ENCODE measurements at regions not wholly inside any gene's neighbourhood (a gene's known extent, or its start where the extent isn't known, plus 50 kb on each side); places are given as distances from the start of the nearest gene placed in this dataset.

DNA sequence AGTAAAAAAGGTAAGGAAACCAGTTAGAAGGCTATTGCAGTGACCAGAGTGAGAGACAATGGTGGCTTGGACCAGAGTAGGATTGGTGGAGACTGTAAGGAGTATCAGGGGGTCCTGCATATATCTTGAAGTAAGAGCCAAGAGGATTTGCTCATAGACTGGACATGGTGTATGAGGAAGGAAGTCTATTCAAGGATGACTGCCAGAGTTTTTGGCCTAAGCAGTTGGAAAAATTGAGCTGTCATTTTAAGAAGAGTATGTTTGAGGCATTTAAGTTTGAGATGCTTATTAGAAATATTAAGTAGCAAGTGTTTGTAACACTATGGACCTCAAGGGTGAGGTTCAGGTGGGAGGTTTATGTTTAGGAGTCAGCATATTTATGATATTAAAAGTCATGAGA lies 596.6 kb downstream of the METTL15 start:
- no peak for DNase-seq

DNA sequence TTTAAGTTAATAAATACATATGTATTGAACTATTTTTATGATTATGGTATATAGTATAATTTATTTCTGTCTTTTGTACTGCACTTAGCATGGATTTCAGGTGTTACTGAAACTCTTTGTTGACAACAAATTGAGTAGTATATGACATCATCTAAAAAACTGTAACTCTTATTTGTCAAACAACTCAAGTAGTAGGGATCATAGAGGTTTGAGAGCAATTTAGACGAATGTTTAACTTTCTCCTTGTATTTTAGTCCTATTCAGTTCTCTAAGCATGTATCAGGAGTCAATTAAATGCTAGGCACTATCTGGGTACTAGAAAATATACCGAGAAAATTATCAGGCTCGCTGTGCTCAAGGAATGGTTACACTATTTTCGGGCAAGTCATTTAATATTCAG lies 595.2 kb downstream of the METTL15 start:
- no peak for DNase-seq

DNA sequence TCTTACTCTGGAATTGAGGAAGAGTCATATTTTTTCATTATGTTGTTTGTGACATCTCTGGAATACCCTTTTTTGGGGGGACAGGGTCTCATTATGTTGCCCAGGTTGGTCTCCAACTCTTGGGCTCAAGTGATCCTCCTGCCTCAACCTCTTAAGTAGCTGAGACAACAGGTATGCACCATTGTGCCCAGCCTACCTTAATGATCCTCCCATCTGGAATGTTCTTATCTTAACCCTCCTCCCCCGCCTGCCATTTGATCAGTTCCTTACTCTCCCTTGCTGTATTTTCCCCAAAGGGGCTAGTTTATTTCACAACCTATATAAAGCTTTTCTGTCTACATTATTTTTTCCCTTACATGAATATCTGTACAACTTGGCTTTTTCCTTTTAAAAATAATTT lies 594.7 kb downstream of the METTL15 start:
- DNase-seq, result peak in 1 of 2 experiments; percentile 49

DNA sequence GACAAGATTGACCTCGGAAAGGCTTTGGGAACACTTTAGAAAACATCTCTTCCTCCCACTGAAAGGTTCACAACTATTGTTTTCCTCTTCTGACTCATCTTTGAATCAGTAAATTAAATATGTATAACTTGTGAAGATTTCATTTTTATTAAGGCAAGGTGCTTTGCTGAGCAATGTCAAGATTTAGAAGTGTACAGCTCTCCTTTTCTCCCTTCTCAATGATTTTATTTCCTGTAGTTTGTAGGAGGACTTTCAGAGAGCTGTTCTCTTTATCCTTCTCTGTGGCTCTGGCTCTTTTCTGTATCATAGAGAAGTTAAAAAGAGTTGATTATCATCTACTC lies 594.2 kb downstream of the METTL15 start:
- DNase-seq, result no peak

DNA sequence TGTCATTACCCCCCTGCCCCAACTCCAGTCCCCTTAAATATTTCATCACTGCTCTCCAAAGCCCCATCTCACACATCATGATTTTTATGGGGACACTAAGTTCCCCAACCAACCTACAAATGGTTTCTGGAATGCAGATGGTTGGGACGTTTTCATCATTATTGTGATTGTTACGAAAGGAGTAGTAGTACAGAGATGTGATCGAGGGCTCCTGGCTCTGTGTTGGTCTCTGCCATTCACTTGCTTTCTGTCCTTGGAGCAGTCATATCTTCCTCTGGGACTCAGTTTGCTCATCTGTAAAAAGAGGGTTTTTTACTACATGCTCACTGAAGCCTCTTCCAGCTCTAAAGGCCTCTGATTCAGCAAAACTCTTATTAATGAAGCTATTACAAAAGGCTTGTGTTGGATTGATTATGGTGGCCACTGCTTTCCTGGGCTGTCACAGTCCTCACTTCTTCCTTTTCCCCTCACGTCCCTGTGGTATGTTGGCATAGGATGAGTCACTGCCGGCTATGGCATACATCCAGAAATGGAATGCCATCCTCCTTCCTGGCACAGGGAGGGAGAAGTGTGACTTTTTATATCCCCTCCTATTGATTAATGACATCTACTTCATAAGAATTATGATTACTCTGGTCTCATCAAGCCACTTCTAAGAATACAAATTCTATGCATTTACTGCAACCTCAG lies 593.7 kb downstream of the METTL15 start:
- DNase-seq, result peak; percentile 70 to 91

DNA sequence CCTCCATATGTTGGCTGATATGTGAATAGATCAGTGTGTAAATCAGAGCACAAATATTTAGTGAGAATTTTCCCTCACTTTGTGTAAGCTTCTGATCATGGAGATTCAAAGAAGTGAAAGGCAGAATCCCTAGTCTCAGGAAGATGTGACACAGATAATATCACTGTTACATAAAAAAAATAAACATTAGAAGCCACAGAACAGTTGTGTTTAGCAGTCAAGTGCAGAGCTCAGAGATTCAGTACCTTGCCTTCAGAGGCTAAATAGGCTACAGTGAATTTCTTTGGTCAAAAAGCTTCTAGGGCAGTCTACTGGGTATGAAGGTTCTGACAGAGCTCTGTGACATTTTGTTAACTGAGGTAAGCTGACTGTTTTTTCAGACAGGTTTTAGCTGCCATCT lies 591.5 kb downstream of the METTL15 start:
- DNase-seq, result no peak

DNA sequence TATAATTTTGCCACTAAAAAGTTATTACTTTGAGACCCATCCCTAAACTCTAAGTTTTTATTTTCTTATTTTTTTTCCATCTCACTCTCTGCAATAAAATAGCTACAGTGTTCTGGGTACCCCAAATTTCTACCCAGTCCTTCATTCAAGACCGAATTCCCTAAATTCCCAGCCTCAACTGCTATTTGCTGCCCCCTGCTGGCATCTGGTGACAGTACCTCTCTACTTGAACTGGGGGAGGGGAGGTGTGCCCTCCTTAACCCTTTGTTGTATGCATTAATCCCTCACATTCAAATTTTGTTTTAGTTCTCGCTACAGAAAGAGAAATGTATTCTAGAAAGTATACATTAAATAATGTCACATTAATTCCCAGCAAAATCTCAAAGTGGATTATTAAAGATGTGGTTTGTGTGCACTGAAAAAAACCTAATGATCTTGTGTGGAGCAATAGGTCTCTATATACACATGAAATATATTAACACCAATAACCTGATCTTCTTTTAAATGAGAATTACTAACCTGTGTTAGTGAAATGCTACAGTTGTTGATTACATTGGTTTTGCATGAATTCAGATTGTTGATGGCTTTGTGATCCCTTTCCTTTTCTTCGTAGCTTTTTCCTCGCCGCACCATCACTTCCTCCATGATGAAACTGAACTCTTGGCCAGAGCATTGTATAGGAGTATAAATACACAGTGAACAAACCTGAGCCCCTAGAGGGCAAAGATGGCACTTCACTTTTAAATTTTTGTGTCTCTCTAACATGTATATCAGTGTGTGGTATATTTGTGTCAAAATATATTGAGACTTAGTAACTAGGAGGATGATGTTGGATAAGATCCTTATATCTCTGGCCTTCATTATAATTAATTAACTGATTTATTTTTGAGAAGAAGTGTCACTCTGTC lies 590.0 kb downstream of the METTL15 start:
- peak in 1 of 2 experiments; percentile 47 for DNase-seq

DNA sequence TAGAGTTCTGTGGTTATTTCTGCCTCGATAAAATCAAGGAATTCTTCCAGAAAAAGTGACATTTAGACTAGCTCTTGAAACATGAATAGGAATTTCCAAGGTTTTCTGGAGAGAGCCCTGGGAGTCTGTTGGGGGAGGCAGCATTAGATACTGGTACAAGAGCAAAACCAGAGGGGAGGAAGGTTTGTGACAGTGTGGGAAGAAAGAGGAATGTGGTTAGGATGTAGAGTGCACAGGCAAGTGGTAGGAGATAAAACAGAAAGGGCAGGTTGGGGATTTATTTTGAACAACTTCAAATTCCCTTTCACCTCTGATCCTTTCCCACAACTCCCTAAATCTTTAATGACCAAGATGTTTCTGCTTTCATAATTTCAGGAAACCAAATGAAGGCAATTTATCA lies 588.4 kb downstream of the METTL15 start:
- DNase-seq, result no peak

DNA sequence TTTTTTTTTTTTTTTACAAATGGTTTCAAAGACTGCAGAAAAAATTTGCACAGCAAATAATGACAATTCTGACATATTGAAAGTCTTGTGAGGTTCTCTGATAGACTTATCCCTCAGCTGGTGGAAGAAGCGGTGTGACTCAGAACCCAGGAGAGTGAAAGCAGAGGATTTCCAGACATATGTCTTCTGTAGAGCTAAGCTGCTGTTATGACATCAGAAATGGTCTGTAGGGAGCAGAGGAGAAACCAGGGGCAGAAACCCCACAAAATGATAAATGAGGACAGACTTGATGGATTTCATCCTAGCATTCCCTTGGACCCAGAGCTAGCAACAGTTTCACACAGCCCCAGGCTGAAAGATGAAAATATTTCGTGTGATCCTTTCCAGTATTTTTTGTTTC lies 582.6 kb downstream of the METTL15 start:
- DNase-seq, result no peak

DNA sequence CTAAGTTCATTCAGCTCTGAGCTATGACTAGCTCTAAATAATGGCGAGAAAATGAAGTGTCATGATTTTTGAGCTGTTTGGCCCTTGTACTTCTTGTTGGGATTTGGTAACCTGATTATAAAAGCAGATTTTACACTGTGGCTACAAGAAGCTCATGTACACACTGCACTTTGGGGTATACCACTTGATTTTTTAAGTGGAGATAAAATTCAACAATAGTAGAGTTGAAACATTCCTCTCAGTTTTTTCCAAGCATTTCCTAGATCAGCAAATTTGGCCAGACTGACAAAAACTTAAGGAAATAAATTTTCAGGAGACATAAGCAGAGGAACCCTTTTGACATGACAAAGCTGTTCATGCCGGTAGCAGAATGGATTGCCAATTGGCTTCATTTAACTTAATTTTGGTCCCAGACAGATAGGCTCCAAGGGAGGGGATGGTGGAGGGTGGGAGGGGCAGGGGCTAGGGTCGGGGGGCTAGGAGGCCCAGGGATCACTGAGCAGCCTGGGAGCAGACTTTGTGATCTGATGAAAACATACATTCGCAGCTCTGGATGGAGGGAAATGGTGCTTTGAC lies 575.9 kb downstream of the METTL15 start:
- DNase-seq, result no peak

DNA sequence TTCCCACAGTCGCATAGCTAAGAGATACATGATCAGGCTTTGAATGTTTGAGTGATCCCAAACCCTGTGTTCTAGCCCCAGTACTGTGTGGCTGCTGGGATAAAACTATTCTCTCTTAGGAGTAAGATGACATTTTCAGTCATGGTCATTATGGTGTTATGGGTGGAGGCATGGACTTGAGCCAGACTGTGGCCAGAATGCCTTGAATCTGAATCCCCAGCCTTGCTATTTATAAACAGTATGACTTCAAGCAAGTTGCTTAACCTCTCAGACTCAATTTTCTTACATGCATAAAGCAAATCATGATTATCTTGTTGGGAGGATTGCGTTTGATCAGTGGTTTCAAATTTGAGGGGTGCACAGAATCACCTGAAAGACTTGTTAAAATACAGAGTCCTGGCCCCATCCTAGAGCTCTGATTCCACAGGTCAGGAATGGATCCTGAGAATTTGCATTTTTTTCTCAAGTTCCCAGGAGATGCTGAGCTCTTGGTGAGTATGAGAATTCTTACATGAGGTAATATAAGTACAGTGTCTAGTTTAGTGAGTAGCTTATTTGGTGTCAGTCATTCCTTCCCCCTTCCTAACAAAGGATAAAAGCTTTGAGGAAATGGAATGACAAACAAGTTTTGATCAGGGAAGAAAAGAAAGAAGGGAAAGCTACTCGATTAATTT lies 571.7 kb downstream of the METTL15 start:
- no peak for DNase-seq

DNA sequence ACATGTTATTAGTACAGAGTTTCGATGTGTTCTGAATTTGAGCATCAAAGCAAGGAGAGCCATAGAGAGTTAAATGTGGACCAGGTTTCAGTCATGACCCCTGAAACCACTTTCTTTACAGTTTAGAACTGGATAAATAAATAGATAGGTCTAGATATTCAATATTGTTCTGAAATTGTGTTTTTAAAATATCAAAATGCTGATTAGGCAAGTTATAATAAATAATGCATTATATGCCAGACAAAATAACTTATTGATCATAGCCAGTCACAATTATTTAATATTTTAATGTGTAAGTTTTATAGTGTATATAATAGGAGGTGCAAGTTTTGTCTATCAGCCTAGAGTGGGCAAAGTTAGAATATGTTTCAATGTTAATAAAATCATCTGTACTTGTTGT lies 569.5 kb downstream of the METTL15 start:
- no peak for DNase-seq

DNA sequence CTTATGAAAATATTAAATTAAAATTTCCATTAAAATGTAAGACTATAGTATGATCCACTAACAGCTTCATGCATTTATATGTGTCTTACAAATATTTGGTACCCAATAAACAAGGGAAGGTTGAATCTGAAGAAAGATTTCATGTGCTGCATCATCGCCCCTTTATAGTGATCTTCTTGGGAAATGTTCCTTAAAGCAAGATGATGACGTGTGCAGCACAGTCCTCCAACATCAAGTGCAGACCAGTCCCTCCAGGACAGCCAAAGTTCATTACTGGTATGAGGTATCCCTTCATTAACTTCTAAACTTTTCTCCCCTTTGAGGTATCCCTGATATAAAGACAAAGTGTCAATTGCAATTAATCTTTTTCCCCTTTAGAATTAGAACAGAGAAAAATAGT lies 567.0 kb downstream of the METTL15 start:
- DNase-seq, result no peak

DNA sequence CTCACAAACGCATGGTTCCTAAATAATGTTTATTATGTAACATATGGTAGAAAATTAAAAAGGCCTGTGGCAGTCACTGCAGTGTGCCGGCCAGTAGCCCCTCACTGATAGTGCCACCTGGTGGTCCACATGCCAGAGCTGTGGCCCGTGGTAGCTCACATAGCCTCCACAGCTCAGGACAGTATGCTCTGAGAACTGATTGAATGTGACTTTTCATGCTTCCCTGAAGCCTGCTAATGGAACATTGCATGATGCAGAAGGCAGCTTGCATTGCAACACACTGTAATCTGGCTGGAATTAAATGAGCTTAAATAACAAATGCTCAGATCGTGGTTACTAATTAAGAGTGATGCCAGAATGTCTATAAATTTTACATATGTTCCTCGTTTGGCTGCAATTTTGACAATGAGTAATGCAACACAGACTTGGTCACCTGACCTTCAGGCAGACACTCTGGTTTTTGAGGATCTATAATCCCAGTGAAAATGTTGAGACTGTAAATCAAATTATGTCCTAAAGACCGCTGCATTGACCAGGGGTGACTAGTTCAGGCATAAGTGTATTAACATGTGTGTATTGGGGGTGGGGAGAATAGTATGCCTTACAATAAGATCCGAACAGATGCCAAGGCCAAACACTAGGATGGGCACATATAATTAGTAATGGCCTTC lies 566.4 kb downstream of the METTL15 start:
- DNase-seq, result no peak

DNA sequence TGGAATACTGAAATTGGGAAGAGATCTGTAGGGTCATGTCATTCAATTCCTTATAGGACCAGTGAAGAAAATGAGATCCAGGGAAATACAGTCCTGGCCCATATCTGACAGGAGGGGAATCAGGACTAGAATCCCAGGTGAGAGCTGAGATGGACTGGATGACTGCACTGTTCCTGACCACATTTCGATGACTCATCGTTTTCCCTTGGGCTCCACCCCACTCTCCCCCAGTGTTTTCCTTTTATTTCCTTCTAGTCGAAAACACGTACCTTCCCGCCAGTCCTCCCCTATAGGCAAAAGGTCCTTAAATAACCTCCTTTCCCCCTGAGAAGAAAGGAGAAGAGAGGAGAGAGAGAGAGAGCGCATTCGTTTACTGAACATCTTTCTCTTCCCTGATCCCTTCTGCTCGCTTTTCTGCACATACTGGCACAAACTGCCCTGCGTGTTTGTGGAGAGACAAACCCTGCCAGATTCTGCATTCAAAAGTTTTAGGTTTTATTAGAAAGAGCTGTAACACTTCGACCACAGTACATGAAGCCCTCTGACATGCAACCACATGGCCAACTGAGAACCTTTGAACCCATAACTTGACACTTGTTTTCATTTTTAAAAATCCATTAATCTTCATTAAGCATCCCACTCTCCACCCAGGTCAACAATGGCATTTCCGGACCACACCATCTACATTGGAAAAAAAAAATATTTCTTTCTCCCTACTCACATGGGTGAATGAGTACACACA lies 565.7 kb downstream of the METTL15 start:
- no peak for DNase-seq

DNA sequence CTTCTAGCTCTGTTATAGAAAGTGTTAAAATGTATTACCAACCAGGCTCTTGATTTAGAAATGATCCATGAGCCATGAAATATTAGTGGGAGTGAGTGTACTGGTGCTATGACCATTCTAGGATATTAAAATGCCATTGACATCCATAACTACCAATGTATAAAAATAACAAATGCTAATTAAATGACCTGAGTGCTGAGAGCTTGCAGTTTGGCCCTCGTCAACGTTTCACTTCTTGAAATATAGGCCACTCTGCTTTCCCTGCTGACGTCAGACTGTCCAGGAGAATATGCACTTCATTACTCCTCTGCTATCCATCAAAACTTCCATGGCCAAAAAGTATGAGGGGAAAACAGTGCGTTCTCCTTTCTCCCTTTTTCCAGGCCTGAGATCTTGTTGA lies 563.1 kb downstream of the METTL15 start:
- DNase-seq, result no peak

DNA sequence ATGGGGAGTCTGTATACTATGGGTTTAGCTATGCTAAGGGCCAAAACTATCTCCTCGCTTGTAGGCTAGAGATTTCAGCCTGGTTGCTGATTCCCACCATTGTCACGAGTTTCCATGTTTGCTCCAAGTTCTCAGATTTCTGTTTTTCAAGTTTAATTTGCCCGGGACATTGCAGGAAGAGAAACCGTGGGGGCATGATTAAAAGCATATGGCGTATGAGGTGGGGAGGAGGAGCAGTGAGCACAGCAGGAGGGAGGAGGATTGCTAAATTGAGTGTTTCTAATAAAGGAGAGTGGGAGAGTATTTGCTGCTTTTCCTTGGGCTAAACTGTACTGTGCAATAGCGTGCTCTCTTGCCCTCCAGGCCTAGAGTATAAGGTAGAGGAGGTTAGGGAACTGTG lies 558.4 kb downstream of the METTL15 start:
- no peak for DNase-seq

DNA sequence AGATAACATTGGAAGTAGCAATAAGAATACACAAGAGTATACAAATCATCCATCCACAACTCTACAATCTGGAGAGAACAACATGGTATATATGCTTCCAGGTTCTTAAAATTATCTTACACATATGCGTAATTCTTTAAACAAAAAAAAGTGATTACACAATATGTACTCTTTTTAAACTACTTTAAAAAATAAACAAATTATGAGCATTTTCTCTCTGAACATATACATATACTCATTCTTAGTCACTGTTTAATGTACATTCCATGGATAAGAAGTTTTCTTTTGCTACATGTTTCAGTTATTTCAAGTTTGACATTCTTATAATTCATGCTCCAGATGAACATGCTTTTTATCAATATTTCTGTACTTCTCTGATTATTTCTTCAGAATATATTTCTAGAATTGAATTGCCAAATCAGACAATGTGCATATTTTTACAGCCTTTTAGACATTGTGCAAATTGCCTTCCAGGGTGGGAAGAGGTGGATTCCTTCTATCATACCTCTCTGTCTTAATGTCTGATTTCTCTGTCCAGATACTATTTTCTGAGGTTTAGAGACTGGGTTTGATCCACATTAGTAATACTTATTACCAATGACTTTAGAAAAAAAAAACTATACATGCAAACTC lies 551.6 kb downstream of the METTL15 start:
- DNase-seq, result no peak

DNA sequence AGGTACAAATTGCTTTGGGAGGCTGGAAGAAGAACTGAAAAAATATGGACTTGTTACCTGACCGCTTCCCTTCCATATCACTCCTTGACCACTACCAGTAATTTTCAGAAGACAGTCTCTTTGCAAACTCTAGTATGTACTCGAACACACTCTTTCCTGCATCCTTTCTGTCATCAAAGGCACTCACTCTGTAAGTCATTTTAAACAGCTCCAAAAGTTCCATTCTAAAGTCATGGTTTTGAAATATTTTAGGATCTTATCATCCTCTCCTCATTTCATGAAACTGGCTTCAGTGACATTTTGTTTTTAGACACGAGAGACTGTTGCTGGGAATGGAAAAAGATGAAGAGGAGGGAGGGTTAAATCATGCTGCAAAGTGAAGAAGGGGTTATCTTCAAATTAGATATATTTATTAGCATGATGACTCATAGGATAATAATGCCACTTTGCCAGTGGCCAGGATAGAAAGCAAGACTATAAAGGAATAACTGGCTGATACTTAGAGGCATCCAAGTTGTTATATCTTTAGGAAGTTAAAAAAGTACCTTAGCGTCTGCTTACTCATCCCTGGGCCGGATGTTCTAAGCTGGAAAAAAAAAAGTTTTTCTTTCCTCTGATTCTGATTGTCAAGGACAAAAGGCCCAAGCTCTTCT lies 549.3 kb downstream of the METTL15 start:
- DNase-seq, result no peak

DNA sequence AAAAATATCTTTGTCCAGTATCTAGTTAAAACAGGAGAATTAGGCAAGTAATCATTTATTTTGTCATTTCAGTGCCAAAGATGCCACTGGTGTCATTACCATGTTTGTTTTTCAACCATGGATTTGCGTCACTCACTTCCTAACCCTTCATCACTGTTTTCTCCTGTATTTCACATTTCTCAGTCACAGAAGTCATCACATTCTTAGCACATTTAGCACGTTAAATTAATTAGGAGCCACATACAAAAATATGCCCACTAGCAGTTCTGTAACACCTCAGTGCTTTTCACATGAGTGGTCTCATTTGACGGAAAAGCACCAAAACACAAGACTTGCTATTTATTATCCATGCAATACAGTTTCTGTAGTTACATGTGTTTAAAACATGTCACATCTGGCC lies 546.0 kb downstream of the METTL15 start:
- DNase-seq, result no peak

DNA sequence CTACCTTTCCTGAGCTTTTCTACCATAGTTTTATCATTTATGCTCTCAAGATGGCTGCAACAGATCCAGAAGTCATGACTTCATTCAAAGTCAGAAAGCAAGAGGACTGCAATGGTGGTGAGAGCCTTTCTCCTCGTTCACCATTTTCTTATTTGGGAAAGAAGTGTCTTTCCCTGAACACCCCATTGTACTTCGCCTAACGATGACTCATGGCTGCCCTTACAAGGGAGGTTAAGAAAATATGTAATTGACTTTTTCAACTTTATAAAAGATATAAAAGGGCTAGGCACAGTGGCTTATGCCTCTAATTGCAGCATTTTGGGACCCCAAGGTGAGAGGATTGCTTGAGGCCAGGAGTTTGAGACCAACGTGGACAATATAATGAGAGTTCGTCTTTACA lies 541.7 kb downstream of the METTL15 start:
- no peak for DNase-seq
